Fibroblast of lung (primary cell): ENCODE measurements at regions not wholly inside any gene's neighbourhood (a gene's known extent, or its start where the extent isn't known, plus 50 kb on each side); places are given as distances from the start of the nearest gene placed in this dataset.

Experiments
- DNase-seq, 2 donors: peaks; one replicate each; pipeline versions ENCODE4 v3.0.0 to v3.0.0-alpha.2; 2010; ENCODE audit warnings: low read depth in 2 of 2
- H2AFZ ChIP-seq: 2 replicates; pipeline ENCODE4 v1.5.1; 2012; ENCODE audit warnings: low read length, control low read depth, inconsistent platforms
- H3K27ac ChIP-seq: 2 replicates; pipeline ENCODE4 v1.5.1; 2011; ENCODE audit warnings: low read length, control low read depth; ENCODE audit not compliant: insufficient read depth
- H3K27me3 ChIP-seq: 2 replicates; pipeline ENCODE4 v1.5.1; 2011; ENCODE audit warnings: mild to moderate bottlenecking, low read length; ENCODE audit not compliant: control insufficient read depth, insufficient read depth
- H3K36me3 ChIP-seq: 2 replicates; pipeline ENCODE4 v1.5.1; 2011; ENCODE audit warnings: low read length; ENCODE audit not compliant: control insufficient read depth, insufficient read depth
- H3K4me1 ChIP-seq: 2 replicates; pipeline ENCODE4 v1.5.1; 2011; ENCODE audit warnings: low read length; ENCODE audit not compliant: control insufficient read depth, insufficient read depth; ENCODE audit errors: extremely low read depth
- H3K4me2 ChIP-seq: 2 replicates; pipeline ENCODE4 v1.5.1; 2011; ENCODE audit warnings: low read length, control low read depth; ENCODE audit not compliant: insufficient read depth; ENCODE audit errors: extremely low read depth
- H3K4me3 ChIP-seq, 4 experiments: fragments of 200-600 bp in 1 of 4; sonication (generic) in 1 of 4; replicated peaks in 1 of 4; 2 replicates each; pipeline ENCODE4 v1.5.1; 2011 to 2016; ENCODE audit warnings: low read length in 4 of 4, low read depth in 3 of 4, mild to moderate bottlenecking in 3 of 4, control low read depth in 2 of 4, inconsistent platforms in 1 of 4, mixed read lengths in 1 of 4; ENCODE audit not compliant: insufficient read depth in 1 of 4; ENCODE audit errors: control extremely low read depth in 1 of 4
- H3K79me2 ChIP-seq: 2 replicates; pipeline ENCODE4 v1.5.1; 2012; ENCODE audit warnings: mild to moderate bottlenecking, low read length, inconsistent platforms; ENCODE audit not compliant: control insufficient read depth, insufficient read depth
- H3K9ac ChIP-seq: 2 replicates; pipeline ENCODE4 v1.5.1; 2011; ENCODE audit warnings: mild to moderate bottlenecking, low read length, control low read depth; ENCODE audit not compliant: insufficient read depth
- H3K9me3 ChIP-seq: 2 replicates; pipeline ENCODE4 v1.5.1; 2012; ENCODE audit warnings: low read depth, low read length; ENCODE audit not compliant: control insufficient read depth, insufficient read depth
- H4K20me1 ChIP-seq: 2 replicates; pipeline ENCODE4 v1.5.1; 2011; ENCODE audit warnings: low read length; ENCODE audit not compliant: control insufficient read depth, insufficient read depth; ENCODE audit errors: extremely low read depth
- CTCF ChIP-seq, 2 donors: IDR thresholded peaks in 1 of 2; conservative IDR thresholded peaks in 1 of 2; 1 replicate in 1 of 2; 2 replicates in 1 of 2; pipeline ENCODE4 v1.5.1; 2011 to 2012; ENCODE audit warnings: low read length in 2 of 2, control low read depth in 1 of 2, inconsistent platforms in 1 of 2, low read depth in 1 of 2, mild to moderate bottlenecking in 1 of 2
- EZH2 ChIP-seq: IDR thresholded peaks from 2 replicates; pipeline ENCODE4 v1.5.1; 2012; ENCODE audit warnings: low read length, control low read depth, mild to moderate bottlenecking; ENCODE audit errors: missing control alignments

DNA sequence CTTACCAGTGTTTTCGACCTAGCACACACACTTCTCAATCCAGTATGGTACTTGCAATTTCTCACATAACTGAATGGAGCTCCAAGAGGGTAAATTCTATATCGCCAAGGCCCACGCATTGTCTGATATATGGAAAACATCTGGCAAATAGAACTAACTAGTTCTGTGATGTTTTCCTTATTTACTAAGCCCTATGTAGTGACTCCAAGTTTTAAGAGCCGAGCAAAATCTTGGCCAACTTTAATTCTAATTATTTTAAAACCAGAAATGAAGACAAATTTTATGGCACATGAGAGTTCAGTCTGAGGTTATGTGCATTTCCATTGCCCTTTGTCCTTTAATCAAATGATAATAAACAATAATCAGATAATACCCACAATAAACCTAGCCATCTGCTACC, 1119.7 kb upstream of the CNTNAP5 start:
- no peak overlapping the region for H3K4me2 ChIP-seq
- H3K9me3 ChIP-seq = no peaks in the 10 kb centered on the region
- TF ChIP-seq EZH2 = no peak
- no peak for TF ChIP-seq CTCF (conservative IDR thresholded peaks at IDR 0.05 in 1 of 2, IDR thresholded peaks at IDR 0.05 in 1 of 2; ENCODE audit: low read depth in 1 of 2, low read length in 2 of 2)
- no peak for DNase-seq
- H2AFZ ChIP-seq = no peak overlapping the region
- no peak overlapping the region for H3K27ac ChIP-seq
- no peak overlapping the region for H3K9ac ChIP-seq
- H3K36me3 ChIP-seq = no peaks in the 10 kb centered on the region
- H3K4me3 ChIP-seq = no peak overlapping the region
- no peaks in the 10 kb centered on the region for H4K20me1 ChIP-seq
- H3K79me2 ChIP-seq = no peaks in the 10 kb centered on the region
- H3K4me1 ChIP-seq = no peaks in the 10 kb centered on the region
- no peaks in the 10 kb centered on the region for H3K27me3 ChIP-seq

- Histone ChIP-seq H3K79me2 (no peaks in the 10 kb centered on the region), H3K4me3 (no peak overlapping the region), H3K27ac (no peak overlapping the region), H3K9me3 (no peaks in the 10 kb centered on the region), H2AFZ (no peak overlapping the region), H3K4me2 (no peak overlapping the region), H3K36me3 (no peaks in the 10 kb centered on the region), H3K4me1 (no peaks in the 10 kb centered on the region), H3K9ac (no peak overlapping the region), H3K27me3 (no peaks in the 10 kb centered on the region), H4K20me1 (no peaks in the 10 kb centered on the region)
- TF ChIP-seq CTCF (conservative IDR thresholded peaks at IDR 0.05 in 1 of 2, IDR thresholded peaks at IDR 0.05 in 1 of 2; ENCODE audit: low read depth in 1 of 2, low read length in 2 of 2) (no peak), EZH2 (no peak)
- DNase-seq = no peak
Observed at GRCh38 chr2:122908159-122908558, 1116.9 kb upstream of the CNTNAP5 start.

GRCh38 chr2:122927197-122927596, 1097.9 kb upstream of the CNTNAP5 start:
- no peak for DNase-seq
- H3K79me2 ChIP-seq = no peaks in the 10 kb centered on the region
- H3K4me2 ChIP-seq = no peak overlapping the region
- no peak overlapping the region for H3K9ac ChIP-seq
- no peaks in the 10 kb centered on the region for H3K4me1 ChIP-seq
- H3K4me3 ChIP-seq = no peak overlapping the region
- no peak overlapping the region for H3K27ac ChIP-seq
- no peaks in the 10 kb centered on the region for H3K27me3 ChIP-seq
- no peaks in the 10 kb centered on the region for H3K36me3 ChIP-seq
- no peak overlapping the region for H2AFZ ChIP-seq
- no peaks in the 10 kb centered on the region for H3K9me3 ChIP-seq
- TF ChIP-seq CTCF (conservative IDR thresholded peaks at IDR 0.05 in 1 of 2, IDR thresholded peaks at IDR 0.05 in 1 of 2; ENCODE audit: low read depth in 1 of 2, low read length in 2 of 2) (no peak), EZH2 (no peak)
- no peaks in the 10 kb centered on the region for H4K20me1 ChIP-seq
